ENCODE measurements at regions not wholly inside any gene's neighbourhood (a gene's known extent, or its start where the extent isn't known, plus 50 kb on each side); places are given as distances from the start of the nearest gene placed in this dataset.
"Not testable (repeated sequence)": the region's sequence is repeated elsewhere in the genome, so short reads cannot be mapped to it uniquely, and the experiment has no call there.

DNA sequence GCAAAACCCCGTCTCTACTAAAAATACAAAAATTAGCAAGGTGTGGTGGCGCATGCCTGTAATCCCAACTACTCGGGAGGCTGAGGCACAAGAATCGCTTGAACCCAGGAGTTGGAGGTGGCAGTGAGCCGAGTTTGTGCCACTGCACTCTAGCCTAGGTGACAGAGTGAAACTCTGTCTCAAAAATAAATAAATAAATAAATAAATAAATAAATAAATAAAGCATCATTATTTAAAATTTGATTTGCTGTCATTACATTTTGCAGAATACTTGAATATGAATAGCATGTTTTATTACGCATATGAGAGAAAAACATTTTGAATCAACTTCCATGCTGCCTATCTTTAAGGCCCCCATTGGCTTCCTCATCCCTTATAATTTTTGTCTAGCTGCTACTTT is 53.4 kb upstream of the MED14 start:
- not testable (repeated sequence) for H3K27me3 ChIP-seq; H3K36me3 ChIP-seq; H3K4me1 ChIP-seq (ENCODE audit: control insufficient read depth in 1 of 2, insufficient read depth in 1 of 2, low read depth in 1 of 2, low read length in 1 of 2); H3K4me3 ChIP-seq (ENCODE audit: low read depth in 1 of 2, low read length in 1 of 2); H3K9me3 ChIP-seq; H3K27ac ChIP-seq

DNA sequence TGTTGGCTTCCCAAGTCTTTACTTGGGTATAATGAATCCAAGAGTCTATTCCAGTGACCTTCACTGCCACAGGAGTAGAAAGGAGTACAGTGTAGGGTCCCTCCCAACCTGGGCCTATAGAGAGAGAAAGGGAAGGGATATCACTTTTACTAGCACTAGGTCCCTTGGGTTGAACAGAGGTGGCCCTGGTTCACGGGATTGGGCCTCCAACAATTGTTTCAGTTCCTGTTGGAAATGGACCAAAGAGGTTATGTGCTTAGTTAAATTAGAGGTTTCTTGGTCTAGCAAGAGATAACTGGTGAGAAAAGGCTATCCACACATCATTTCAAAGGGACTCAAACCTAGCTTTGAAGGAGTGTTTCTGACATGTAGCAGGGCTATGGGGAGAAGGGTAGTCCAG is 57.1 kb upstream of the MED14 start:
- no peaks in the 10 kb centered on the region for H3K9me3 ChIP-seq
- no peak overlapping the region for H3K4me3 ChIP-seq (ENCODE audit: low read depth in 1 of 2, low read length in 1 of 2)
- no peaks in the 10 kb centered on the region for H3K27me3 ChIP-seq
- TF ChIP-seq, protein P1, sequence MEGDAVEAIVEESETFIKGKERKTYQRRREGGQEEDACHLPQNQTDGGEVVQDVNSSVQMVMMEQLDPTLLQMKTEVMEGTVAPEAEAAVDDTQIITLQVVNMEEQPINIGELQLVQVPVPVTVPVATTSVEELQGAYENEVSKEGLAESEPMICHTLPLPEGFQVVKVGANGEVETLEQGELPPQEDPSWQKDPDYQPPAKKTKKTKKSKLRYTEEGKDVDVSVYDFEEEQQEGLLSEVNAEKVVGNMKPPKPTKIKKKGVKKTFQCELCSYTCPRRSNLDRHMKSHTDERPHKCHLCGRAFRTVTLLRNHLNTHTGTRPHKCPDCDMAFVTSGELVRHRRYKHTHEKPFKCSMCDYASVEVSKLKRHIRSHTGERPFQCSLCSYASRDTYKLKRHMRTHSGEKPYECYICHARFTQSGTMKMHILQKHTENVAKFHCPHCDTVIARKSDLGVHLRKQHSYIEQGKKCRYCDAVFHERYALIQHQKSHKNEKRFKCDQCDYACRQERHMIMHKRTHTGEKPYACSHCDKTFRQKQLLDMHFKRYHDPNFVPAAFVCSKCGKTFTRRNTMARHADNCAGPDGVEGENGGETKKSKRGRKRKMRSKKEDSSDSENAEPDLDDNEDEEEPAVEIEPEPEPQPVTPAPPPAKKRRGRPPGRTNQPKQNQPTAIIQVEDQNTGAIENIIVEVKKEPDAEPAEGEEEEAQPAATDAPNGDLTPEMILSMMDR (IDR thresholded peaks at IDR 0.05): no peak
- no peak overlapping the region for H3K27ac ChIP-seq
- H3K4me1 ChIP-seq (ENCODE audit: control insufficient read depth in 1 of 2, insufficient read depth in 1 of 2, low read depth in 1 of 2, low read length in 1 of 2): no peaks in the 10 kb centered on the region
- H3K36me3 ChIP-seq: no peaks in the 10 kb centered on the region

DNA sequence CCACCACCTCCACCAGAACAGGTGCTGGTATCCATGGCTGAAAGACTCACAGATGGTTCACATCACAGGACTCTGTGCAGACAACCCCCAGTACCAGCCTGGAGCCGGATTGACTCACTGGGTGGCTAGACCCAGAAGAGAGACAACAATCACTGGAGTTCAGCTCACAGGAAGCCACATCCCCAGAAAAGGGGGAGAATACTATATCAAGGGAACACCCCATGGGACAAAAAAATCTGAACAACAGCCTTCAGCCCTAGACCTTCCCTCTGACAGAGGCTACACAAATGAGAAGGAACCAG is 59.4 kb upstream of the MED14 start:
- H3K4me1 ChIP-seq (ENCODE audit: control insufficient read depth in 1 of 2, insufficient read depth in 1 of 2, low read depth in 1 of 2, low read length in 1 of 2); H3K27me3 ChIP-seq; H3K27ac ChIP-seq; H3K9me3 ChIP-seq; H3K36me3 ChIP-seq; H3K4me3 ChIP-seq (ENCODE audit: low read depth in 1 of 2, low read length in 1 of 2): not testable (repeated sequence)

DNA sequence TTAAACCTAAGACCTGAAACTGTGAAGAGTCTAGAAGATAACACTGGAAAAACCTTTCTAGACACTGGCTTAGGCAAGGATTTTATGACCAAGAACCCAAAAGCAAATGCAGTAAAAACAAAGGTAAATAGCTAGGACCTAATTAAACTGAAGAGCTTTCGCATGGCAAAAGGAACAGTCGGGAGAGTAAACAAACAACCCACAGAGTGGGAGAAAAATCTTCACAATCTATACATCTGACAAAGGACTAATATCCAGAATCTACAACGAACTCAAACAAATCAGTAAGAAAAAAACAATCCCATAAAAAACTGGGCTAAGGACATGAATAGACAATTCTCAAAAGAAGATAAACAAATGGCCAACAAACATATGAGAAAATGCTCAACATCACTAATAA is 64.4 kb upstream of the MED14 start:
- not testable (repeated sequence) for H3K9me3 ChIP-seq; H3K27ac ChIP-seq; H3K36me3 ChIP-seq; H3K27me3 ChIP-seq; H3K4me1 ChIP-seq (ENCODE audit: control insufficient read depth in 1 of 2, insufficient read depth in 1 of 2, low read depth in 1 of 2, low read length in 1 of 2); H3K4me3 ChIP-seq (ENCODE audit: low read depth in 1 of 2, low read length in 1 of 2)

DNA sequence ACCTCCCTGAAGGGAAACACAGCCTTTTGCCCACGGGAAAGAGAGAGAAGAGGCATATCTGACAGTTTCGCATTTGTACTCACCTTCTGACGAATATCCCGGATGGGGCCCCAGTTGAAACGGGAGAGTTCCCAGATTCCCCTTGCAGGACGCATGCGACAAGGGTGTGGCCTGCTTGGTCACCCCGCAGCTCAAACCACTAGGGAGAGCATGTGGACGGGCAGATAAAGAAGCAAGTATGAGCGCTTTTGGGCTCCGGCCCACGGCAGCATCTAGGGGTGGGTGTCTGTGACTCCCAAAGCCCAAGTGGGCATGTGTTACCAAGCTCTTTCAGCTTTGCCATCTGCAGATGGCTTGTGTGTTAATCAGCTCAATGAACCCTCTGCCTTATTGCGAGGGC is 70.1 kb upstream of the MED14 start:
- H3K27me3 ChIP-seq: no peaks in the 10 kb centered on the region

DNA sequence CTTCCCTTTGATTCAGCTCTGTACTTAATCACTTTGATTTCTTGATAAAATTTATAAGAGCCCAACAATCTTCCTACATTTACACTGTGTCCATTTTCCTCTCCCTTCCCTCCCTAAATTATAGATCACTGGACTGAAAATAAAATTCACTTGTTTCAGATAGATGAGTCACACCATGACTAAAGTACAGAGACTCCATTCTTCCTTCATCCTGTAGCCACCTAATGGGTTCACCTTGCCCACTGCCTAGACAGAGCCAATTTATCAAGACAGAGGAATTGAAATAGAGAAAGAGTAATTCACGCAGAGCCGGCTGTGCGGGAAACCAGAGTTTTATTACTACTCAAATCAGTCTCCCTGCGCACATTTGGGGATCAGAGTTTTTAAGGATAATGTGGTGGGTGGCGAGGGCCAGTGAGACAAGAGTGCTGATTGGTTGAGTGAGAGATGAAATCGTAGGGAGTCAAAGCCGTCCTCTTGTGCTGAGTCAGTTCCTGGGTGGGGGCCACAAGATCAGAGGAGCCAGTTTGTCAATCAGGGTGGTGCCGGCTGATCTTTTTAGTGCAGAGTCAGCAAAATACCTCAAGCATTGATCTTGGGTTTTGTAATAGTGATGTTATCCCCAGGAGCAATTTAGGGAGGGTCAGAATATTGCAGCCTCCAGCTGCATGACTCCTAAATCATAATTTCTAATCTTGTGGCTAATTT is 71.3 kb upstream of the MED14 start:
- TF ChIP-seq, protein P1 (IDR thresholded peaks at IDR 0.05): no peak

More for the DNA sequence above, 70.1 kb upstream of the MED14 start:
- Histone ChIP-seq H3K4me3 (ENCODE audit: low read depth in 1 of 2, low read length in 1 of 2) (no peak overlapping the region), H3K9me3 (no peaks in the 10 kb centered on the region), H3K36me3 (no peaks in the 10 kb centered on the region), H3K27ac (no peak overlapping the region), H3K4me1 (ENCODE audit: control insufficient read depth in 1 of 2, insufficient read depth in 1 of 2, low read depth in 1 of 2, low read length in 1 of 2) (no peaks in the 10 kb centered on the region)
- TF ChIP-seq, protein P1 (IDR thresholded peaks at IDR 0.05): no peak

DNA sequence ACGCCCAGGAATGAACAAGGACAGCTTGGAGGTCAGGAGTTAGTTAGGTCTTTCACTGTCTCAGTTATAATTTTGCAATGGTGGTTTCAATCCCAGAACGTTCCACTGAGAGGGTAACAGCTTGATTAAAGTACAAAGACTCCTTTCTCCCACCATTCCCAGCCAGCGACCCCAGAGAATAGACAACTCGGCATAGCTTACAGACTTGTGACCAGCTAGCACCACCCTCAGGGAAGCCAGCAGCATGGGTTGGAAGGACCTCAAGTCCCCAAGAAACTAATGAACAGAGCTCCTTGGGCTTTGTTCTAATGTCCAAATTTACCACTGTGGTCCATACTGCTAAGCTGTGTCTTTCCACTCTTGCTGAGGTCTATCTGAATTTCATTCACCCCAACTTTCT is 72.0 kb upstream of the MED14 start:
- TF ChIP-seq, protein P1 (IDR thresholded peaks at IDR 0.05): no peak
- Histone ChIP-seq H3K27me3 (no peaks in the 10 kb centered on the region), H3K4me1 (ENCODE audit: control insufficient read depth in 1 of 2, insufficient read depth in 1 of 2, low read depth in 1 of 2, low read length in 1 of 2) (no peaks in the 10 kb centered on the region), H3K9me3 (no peaks in the 10 kb centered on the region), H3K27ac (no peak overlapping the region), H3K4me3 (ENCODE audit: low read depth in 1 of 2, low read length in 1 of 2) (no peak overlapping the region), H3K36me3 (no peaks in the 10 kb centered on the region)

More for the DNA sequence above, 71.3 kb upstream of the MED14 start:
- H3K4me3 ChIP-seq (ENCODE audit: low read depth in 1 of 2, low read length in 1 of 2): no peak overlapping the region
- no peaks in the 10 kb centered on the region for H3K36me3 ChIP-seq
- no peak overlapping the region for H3K27ac ChIP-seq
- H3K4me1 ChIP-seq (ENCODE audit: control insufficient read depth in 1 of 2, insufficient read depth in 1 of 2, low read depth in 1 of 2, low read length in 1 of 2): no peaks in the 10 kb centered on the region
- H3K27me3 ChIP-seq: no peaks in the 10 kb centered on the region
- H3K9me3 ChIP-seq: no peaks in the 10 kb centered on the region

Data from neutrophil (primary cell).